IMR-90 (cell line): ENCODE measurements at regions not wholly inside any gene's neighbourhood (a gene's known extent, or its start where the extent isn't known, plus 50 kb on each side); places are given as distances from the start of the nearest gene placed in this dataset.

Experiments
- ATAC-seq: fragments of 200-7000 bp; cut with Tn5 transposase; 2 replicates; pipeline ENCODE4 v1.9.1; 2020; ENCODE audit warnings: low read depth, mild to moderate bottlenecking, moderate library complexity
- BruUV-seq: library from RNA; stranded (reverse); fragments of 400-500 nt; replicated peaks from 2 replicates; lab custom pipeline; 2021; lab: Mats Ljungman, UMichigan
- CTCF ChIA-PET: fragments of 300-600 bp; formaldehyde crosslinking; extraction: SDS; loops from one replicate; lab custom pipeline; 2021; ENCODE audit warnings: antibody characterized with exemption; lab: Yijun Ruan, JAX
- POLR2A ChIA-PET: fragments of 300-600 bp; sonication (Branson Sonifier 250); formaldehyde crosslinking; loops from one replicate; lab custom pipeline; 2022; ENCODE audit warnings: antibody characterized with exemption; ENCODE audit not compliant: unreplicated experiment; lab: Charles Lee
- DNase-seq: peaks from one replicate; pipeline ENCODE4 v3.0.0; 2013
- H2AFZ ChIP-seq: replicated peaks from 2 replicates; pipeline ENCODE3; 2013; ENCODE audit warnings: low read length, mild to moderate bottlenecking; ENCODE audit not compliant: poor library complexity
- H2AK5ac ChIP-seq: 2 replicates; pipeline ENCODE4 v1.6.1; 2013; ENCODE audit warnings: low read depth, low read length, inconsistent platforms
- H2AK9ac ChIP-seq: replicated peaks from 2 replicates; pipeline ENCODE3; 2013; ENCODE audit warnings: mild to moderate bottlenecking, low read depth, low read length, moderate library complexity; ENCODE audit not compliant: poor library complexity
- H2BK120ac ChIP-seq: 2 replicates; pipeline ENCODE4 v1.6.1; 2013; ENCODE audit warnings: low read depth, low read length, inconsistent platforms
- H2BK15ac ChIP-seq: 3 replicates; pipeline ENCODE4 v1.6.1; 2013; ENCODE audit warnings: low read depth, low read length, inconsistent platforms
- H2BK20ac ChIP-seq: 2 replicates; pipeline ENCODE4 v1.6.1; 2013; ENCODE audit warnings: low read depth, mild to moderate bottlenecking, inconsistent platforms, low read length, moderate library complexity
- H2BK5ac ChIP-seq: 2 replicates; pipeline ENCODE4 v1.6.1; 2013; ENCODE audit warnings: mild to moderate bottlenecking, low read depth, low read length, inconsistent platforms; ENCODE audit not compliant: poor library complexity, severe bottlenecking
- H3K14ac ChIP-seq: replicated peaks from 2 replicates; pipeline ENCODE4 v1.6.1; 2013; ENCODE audit warnings: low read depth, low read length, inconsistent platforms
- H3K18ac ChIP-seq: 2 replicates; pipeline ENCODE4 v1.6.1; 2013; ENCODE audit warnings: low read depth, low read length, control low read depth
- H3K23ac ChIP-seq: 2 replicates; pipeline ENCODE4 v1.6.1; 2013; ENCODE audit warnings: low read depth, low read length, inconsistent platforms
- H3K27ac ChIP-seq: 2 replicates; pipeline ENCODE4 v1.5.1; 2013; ENCODE audit warnings: mild to moderate bottlenecking, control low read depth, low read length; ENCODE audit not compliant: insufficient read depth
- H3K27me3 ChIP-seq: 2 replicates; pipeline ENCODE4 v1.6.1; 2013; ENCODE audit warnings: low read length; ENCODE audit not compliant: control insufficient read depth, insufficient read depth
- H3K36me3 ChIP-seq: 2 replicates; pipeline ENCODE4 v1.6.1; 2013; ENCODE audit warnings: low read length, mixed read lengths; ENCODE audit not compliant: control insufficient read depth, insufficient read depth
- H3K4ac ChIP-seq: 2 replicates; pipeline ENCODE4 v1.6.1; 2013; ENCODE audit warnings: low read depth, low read length, inconsistent platforms
- H3K4me1 ChIP-seq: 2 replicates; pipeline ENCODE4 v1.6.1; 2013; ENCODE audit warnings: low read length, mixed read lengths; ENCODE audit not compliant: control insufficient read depth, insufficient read depth
- H3K4me2 ChIP-seq: 2 replicates; pipeline ENCODE4 v1.6.1; 2013; ENCODE audit warnings: low read depth, mild to moderate bottlenecking, control low read depth, low read length, moderate library complexity
- H3K4me3 ChIP-seq: 2 replicates; pipeline ENCODE4 v1.5.1; 2013; ENCODE audit warnings: low read depth, mild to moderate bottlenecking, control low read depth, low read length, moderate library complexity; ENCODE audit not compliant: insufficient read depth
- H3K56ac ChIP-seq: 2 replicates; pipeline ENCODE4 v1.6.1; 2013; ENCODE audit warnings: low read length, inconsistent platforms; ENCODE audit not compliant: insufficient read depth; ENCODE audit errors: extremely low read depth
- H3K79me1 ChIP-seq, 2 experiments: 2 replicates each; pipeline ENCODE4 v1.6.1; 2013; ENCODE audit warnings: low read length in 2 of 2, inconsistent platforms in 1 of 2, low read depth in 1 of 2
- H3K9ac ChIP-seq: 2 replicates; pipeline ENCODE4 v1.6.1; 2013; ENCODE audit warnings: low read depth, low read length, control low read depth
- H3K9me1 ChIP-seq: 2 replicates; pipeline ENCODE4 v1.6.1; 2013; ENCODE audit warnings: low read length, inconsistent platforms; ENCODE audit not compliant: insufficient read depth
- H3K9me3 ChIP-seq: 2 replicates; pipeline ENCODE4 v1.6.1; 2013; ENCODE audit warnings: low read length; ENCODE audit not compliant: control insufficient read depth, insufficient read depth
- H4K20me1 ChIP-seq: 2 replicates; pipeline ENCODE4 v1.6.1; 2013; ENCODE audit warnings: low read length, inconsistent platforms; ENCODE audit not compliant: insufficient read depth
- H4K5ac ChIP-seq: 2 replicates; pipeline ENCODE4 v1.6.1; 2013; ENCODE audit warnings: mild to moderate bottlenecking, low read depth, low read length, control low read depth
- H4K8ac ChIP-seq, 2 experiments: 2 replicates each; pipeline ENCODE4 v1.6.1; 2013; ENCODE audit warnings: low read depth in 2 of 2, low read length in 2 of 2, control low read depth in 1 of 2, inconsistent platforms in 1 of 2
- H4K91ac ChIP-seq: 2 replicates; pipeline ENCODE4 v1.6.1; 2013; ENCODE audit warnings: low read depth, low read length, inconsistent platforms; ENCODE audit not compliant: insufficient read depth
- MAZ ChIP-seq: IDR thresholded peaks from 2 replicates; pipeline ENCODE4 v1.6.1; 2012; ENCODE audit warnings: low read depth, mild to moderate bottlenecking, low read length, improper control_type of control experiment, moderate library complexity, borderline replicate concordance
- POLR2A ChIP-seq: IDR thresholded peaks from 2 replicates; pipeline ENCODE4 v1.6.1; 2012; ENCODE audit warnings: mild to moderate bottlenecking, low read depth, low read length
- WGBS, 2 experiments: methylation state at CpG; one replicate each; pipeline versions ENCODE4 v1.1.5 to v1.1.7; 2013; ENCODE audit warnings: missing lambda C conversion rate in 2 of 2; ENCODE audit not compliant: insufficient read length in 1 of 2; ENCODE audit errors: extremely low coverage in 2 of 2; 5-methylcytosine and 5-hydroxymethylcytosine counted together
- dilution Hi-C: fragments of 300-500 bp; cut with HindIII; formaldehyde crosslinking; loops from one replicate; pipeline ENCODE4 v1.14.3; 2018; ENCODE audit warnings: low sequenced_read_pairs; ENCODE audit not compliant: unreplicated experiment
- in situ Hi-C: fragments of 300-500 bp; cut with MboI; formaldehyde crosslinking; loops from 3 replicates; pipeline ENCODE4 v1.14.3; 2019; ENCODE audit warnings: low sequenced_read_pairs, inconsistent platforms, mixed read lengths
- intact Hi-C: fragments of 100-400 bp; cut with micrococcal nuclease; formaldehyde crosslinking; loops from 2 replicates; pipeline ENCODE4 v1.10.0; 2022

- Histone ChIP-seq H3K9me3 (no peaks in the 10 kb centered on the region), H2BK20ac (no peak overlapping the region), H3K9ac (no peak overlapping the region), H2BK5ac (no peak overlapping the region), H3K4me1 (no peaks in the 10 kb centered on the region), H2AFZ (no peak overlapping the region), H4K91ac (no peak overlapping the region), H3K36me3 (no peaks in the 10 kb centered on the region), H4K20me1 (no peaks in the 10 kb centered on the region), H3K18ac (no peak overlapping the region), H4K5ac (no peak overlapping the region), H3K27ac (no peak overlapping the region), H3K4me3 (no peak overlapping the region), H4K8ac (no peak overlapping the region), H3K27me3 (no peaks in the 10 kb centered on the region), H3K9me1 (no peaks in the 10 kb centered on the region), H2BK15ac (no peak overlapping the region), H2AK5ac (no peak overlapping the region), H3K4me2 (no peak overlapping the region), H3K79me1 (no peaks in the 10 kb centered on the region), H2AK9ac (no peak overlapping the region), H3K56ac (no peak overlapping the region), H2BK120ac (no peak overlapping the region), H3K4ac (no peak overlapping the region), H3K23ac (no peak overlapping the region), H3K14ac (no peak overlapping the region)
- ATAC-seq = no peak
- no peak for DNase-seq
- dilution Hi-C loops (no loop called here), in situ Hi-C loops (no loop called here), intact Hi-C loops (no loop called here)
- no TSS peak for BruUV-seq
- ChIA-PET CTCF (no interaction called here), POLR2A (no interaction called here)
- TF ChIP-seq MAZ (no peak), POLR2A (no peak)
- 80% methylated on average over 1 of the region's 3 CpGs; no CpG with 5 or more reads in 1 of the 2 experiments for WGBS, 2 experiments
Measured at GRCh38 chr18:44047585-44047984, 633.1 kb upstream of the SETBP1 start.
